ENCODE measurements at regions not wholly inside any gene's neighbourhood (a gene's known extent, or its start where the extent isn't known, plus 50 kb on each side); places are given as distances from the start of the nearest gene placed in this dataset.

GRCh38 chr3:56917361-56918110, 115.8 kb upstream of the ARHGEF3 start:
- TF ChIP-seq ATF2 (CRISPR knock-in tag; IDR thresholded peaks at IDR 0.05; ENCODE audit: borderline replicate concordance, low read depth) = no peak
- no peak for TF ChIP-seq CBFB (CRISPR knock-in tag; IDR thresholded peaks at IDR 0.05; ENCODE audit: low read depth)
- TF ChIP-seq RELA (CRISPR knock-in tag; IDR thresholded peaks at IDR 0.05; ENCODE audit: borderline replicate concordance) = no peak
- TF ChIP-seq CTCF (IDR thresholded peaks at IDR 0.05) = no peak
- TF ChIP-seq ZNF512 (CRISPR knock-in tag; IDR thresholded peaks at IDR 0.05; ENCODE audit: borderline replicate concordance) = no peak
- TF ChIP-seq TEAD4 (CRISPR knock-in tag; IDR thresholded peaks at IDR 0.05) = no peak
- no peak for TF ChIP-seq CREB1 (CRISPR knock-in tag; IDR thresholded peaks at IDR 0.05)
